Skeletal muscle satellite cell (primary cell): ENCODE measurements at regions not wholly inside any gene's neighbourhood (a gene's known extent, or its start where the extent isn't known, plus 50 kb on each side); places are given as distances from the start of the nearest gene placed in this dataset.

ENCODE experiments used
- H3K27me3 ChIP-seq: 2 replicates; pipeline ENCODE4 v1.7.0; 2013; ENCODE audit warnings: low read length; ENCODE audit not compliant: control insufficient read depth, insufficient read depth
- H3K36me3 ChIP-seq: 2 replicates; pipeline ENCODE4 v1.7.0; 2013; ENCODE audit warnings: mild to moderate bottlenecking, control low read depth, low read length; ENCODE audit not compliant: insufficient read depth
- H3K4me1 ChIP-seq: 2 replicates; pipeline ENCODE4 v1.7.0; 2013; ENCODE audit warnings: low read length; ENCODE audit not compliant: control insufficient read depth, insufficient read depth
- H3K4me2 ChIP-seq: 2 replicates; pipeline ENCODE4 v1.7.0; 2013; ENCODE audit warnings: mild to moderate bottlenecking, low read length
- H3K4me3 ChIP-seq: 2 replicates; pipeline ENCODE4 v1.7.0; 2013; ENCODE audit warnings: low read length
- H3K9ac ChIP-seq: 2 replicates; pipeline ENCODE4 v1.7.0; 2013; ENCODE audit warnings: mild to moderate bottlenecking, low read depth, low read length, moderate library complexity
- H3K9me3 ChIP-seq: replicated peaks from 2 replicates; pipeline ENCODE4 v1.7.0; 2013; ENCODE audit warnings: mild to moderate bottlenecking, control low read depth, low read length

GRCh38 chr2:18346874-18347273 lies 213.6 kb downstream of the RDH14 start:
- no peaks in the 10 kb centered on the region for H3K4me1 ChIP-seq
- no peaks in the 10 kb centered on the region for H3K27me3 ChIP-seq
- no peak overlapping the region for H3K9ac ChIP-seq
- H3K4me3 ChIP-seq, result no peak overlapping the region
- no peaks in the 10 kb centered on the region for H3K9me3 ChIP-seq
- no peak overlapping the region for H3K4me2 ChIP-seq
- H3K36me3 ChIP-seq, result no peaks in the 10 kb centered on the region

GRCh38 chr2:18346344-18346743 lies 214.1 kb downstream of the RDH14 start:
- Histone ChIP-seq H3K9me3 (no peaks in the 10 kb centered on the region), H3K36me3 (no peaks in the 10 kb centered on the region), H3K27me3 (no peaks in the 10 kb centered on the region)

GRCh38 chr2:18345848-18346247 lies 214.6 kb downstream of the RDH14 start:
- Histone ChIP-seq H3K4me3 (no peak overlapping the region), H3K4me1 (no peaks in the 10 kb centered on the region), H3K9me3 (no peaks in the 10 kb centered on the region), H3K27me3 (no peaks in the 10 kb centered on the region), H3K9ac (no peak overlapping the region), H3K36me3 (no peaks in the 10 kb centered on the region), H3K4me2 (no peak overlapping the region)

More at GRCh38 chr2:18346344-18346743, 214.1 kb downstream of the RDH14 start:
- H3K4me2 ChIP-seq, result no peak overlapping the region
- no peaks in the 10 kb centered on the region for H3K4me1 ChIP-seq
- no peak overlapping the region for H3K9ac ChIP-seq
- no peak overlapping the region for H3K4me3 ChIP-seq

- H3K9me3 ChIP-seq, result no peaks in the 10 kb centered on the region
- no peaks in the 10 kb centered on the region for H3K36me3 ChIP-seq
- no peak overlapping the region for H3K9ac ChIP-seq
- H3K27me3 ChIP-seq, result no peaks in the 10 kb centered on the region
- peaks cover 9% of the 10 kb centered on the region for H3K4me1 ChIP-seq
- no peak overlapping the region for H3K4me2 ChIP-seq
- no peak overlapping the region for H3K4me3 ChIP-seq
Observed at GRCh38 chr2:18342901-18343300, 217.6 kb downstream of the RDH14 start.

- Histone ChIP-seq H3K4me1 (peaks cover 9% of the 10 kb centered on the region), H3K27me3 (no peaks in the 10 kb centered on the region), H3K36me3 (no peaks in the 10 kb centered on the region), H3K4me2 (no peak overlapping the region), H3K4me3 (no peak overlapping the region), H3K9ac (no peak overlapping the region), H3K9me3 (no peaks in the 10 kb centered on the region)
Observed at GRCh38 chr2:18339326-18339725, 221.1 kb downstream of the RDH14 start.

- H3K27me3 ChIP-seq, result no peaks in the 10 kb centered on the region
- H3K4me1 ChIP-seq, result peaks cover 9% of the 10 kb centered on the region
- no peaks in the 10 kb centered on the region for H3K9me3 ChIP-seq
- no peaks in the 10 kb centered on the region for H3K36me3 ChIP-seq
- no peak overlapping the region for H3K9ac ChIP-seq
- H3K4me3 ChIP-seq, result no peak overlapping the region
- no peak overlapping the region for H3K4me2 ChIP-seq
Observed at GRCh38 chr2:18336975-18337374, 223.5 kb downstream of the RDH14 start.

- no peaks in the 10 kb centered on the region for H3K9me3 ChIP-seq
- no peaks in the 10 kb centered on the region for H3K36me3 ChIP-seq
- no peak overlapping the region for H3K4me3 ChIP-seq
- no peak overlapping the region for H3K9ac ChIP-seq
- no peaks in the 10 kb centered on the region for H3K27me3 ChIP-seq
- H3K4me2 ChIP-seq, result no peak overlapping the region
- no peaks in the 10 kb centered on the region for H3K4me1 ChIP-seq
Observed at GRCh38 chr2:18332477-18332876, 228.0 kb downstream of the RDH14 start.

GRCh38 chr2:18325118-18325517 lies 235.3 kb downstream of the RDH14 start:
- Histone ChIP-seq H3K4me2 (no peak overlapping the region), H3K36me3 (no peaks in the 10 kb centered on the region), H3K9ac (no peak overlapping the region), H3K9me3 (no peaks in the 10 kb centered on the region), H3K4me1 (no peaks in the 10 kb centered on the region), H3K4me3 (no peak overlapping the region), H3K27me3 (no peaks in the 10 kb centered on the region)

- Histone ChIP-seq H3K4me2 (no peak overlapping the region), H3K27me3 (no peaks in the 10 kb centered on the region), H3K4me3 (no peak overlapping the region), H3K4me1 (no peaks in the 10 kb centered on the region), H3K9me3 (no peaks in the 10 kb centered on the region), H3K9ac (no peak overlapping the region), H3K36me3 (no peaks in the 10 kb centered on the region)
Observed at GRCh38 chr2:18319987-18320386, 240.5 kb downstream of the RDH14 start.

GRCh38 chr2:18317017-18317416 lies 243.4 kb downstream of the RDH14 start:
- Histone ChIP-seq H3K36me3 (no peaks in the 10 kb centered on the region), H3K4me2 (no peak overlapping the region), H3K4me1 (no peaks in the 10 kb centered on the region), H3K27me3 (no peaks in the 10 kb centered on the region), H3K9ac (no peak overlapping the region), H3K9me3 (no peaks in the 10 kb centered on the region), H3K4me3 (no peak overlapping the region)

GRCh38 chr2:18312818-18313217 lies 247.6 kb downstream of the RDH14 start:
- Histone ChIP-seq H3K27me3 (no peaks in the 10 kb centered on the region), H3K36me3 (no peaks in the 10 kb centered on the region), H3K4me3 (no peak overlapping the region), H3K9me3 (no peaks in the 10 kb centered on the region), H3K4me2 (no peak overlapping the region), H3K9ac (no peak overlapping the region), H3K4me1 (peaks cover 12% of the 10 kb centered on the region)

GRCh38 chr2:18311420-18312195 lies 248.8 kb downstream of the RDH14 start:
- H3K36me3 ChIP-seq, result no peaks in the 10 kb centered on the region
- no peaks in the 10 kb centered on the region for H3K9me3 ChIP-seq
- peak overlapping the region; percentile 17 for H3K9ac ChIP-seq
- peak overlapping the region; percentile 40 for H3K4me2 ChIP-seq
- no peaks in the 10 kb centered on the region for H3K27me3 ChIP-seq
- H3K4me1 ChIP-seq, result peaks cover 12% of the 10 kb centered on the region
- no peak overlapping the region for H3K4me3 ChIP-seq
